ENCODE measurements at regions not wholly inside any gene's neighbourhood (a gene's known extent, or its start where the extent isn't known, plus 50 kb on each side); places are given as distances from the start of the nearest gene placed in this dataset.

DNA sequence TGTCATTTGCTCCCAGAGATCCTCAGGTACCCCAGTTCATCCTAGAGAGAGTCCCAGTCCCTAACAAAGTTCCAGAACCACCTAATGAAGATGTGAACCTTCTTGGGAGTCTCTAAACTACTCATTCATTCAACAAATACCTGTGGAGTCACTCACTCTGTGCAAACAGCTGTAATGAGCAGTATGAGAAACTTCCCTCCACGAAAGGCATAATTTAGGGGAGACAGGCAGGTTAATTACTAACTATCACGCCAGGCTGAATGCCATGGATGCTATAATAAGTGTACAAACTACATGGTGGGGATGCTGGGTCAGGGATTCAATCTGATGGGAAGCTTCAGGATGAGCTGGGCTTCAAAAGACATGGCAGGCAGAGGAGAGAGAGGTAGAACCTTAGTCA, 70.1 kb upstream of the AFDN start:
- Histone ChIP-seq H3K4me3 (ENCODE audit: low read depth, low read length) (no peak overlapping the region), H3K4me1 (ENCODE audit: control insufficient read depth, insufficient read depth, low read length) (no peaks in the 10 kb centered on the region), H3K27ac (ENCODE audit: extremely low read depth, low read depth, low read length) (no peak overlapping the region), H3K9me3 (ENCODE audit: control insufficient read depth, insufficient read depth, low read depth, low read length) (no peaks in the 10 kb centered on the region), H3K36me3 (ENCODE audit: control insufficient read depth in 2 of 2, insufficient read depth in 1 of 2, low read length in 2 of 2) (no peaks in the 10 kb centered on the region)
- no peak for TF ChIP-seq ZNF138 (tag by site-specific recombination; IDR thresholded peaks at IDR 0.05; ENCODE audit: borderline replicate concordance)
- peak; percentile 78 for TF ChIP-seq SCRT2 (tag by site-specific recombination; IDR thresholded peaks at IDR 0.05)
- TF ChIP-seq SP7 (tag by site-specific recombination; IDR thresholded peaks at IDR 0.05), result peak; percentile 78
- TF ChIP-seq ZNF335 (tag by site-specific recombination; conservative IDR thresholded peaks at IDR 0.05), result no peak
- POLR2A ChIA-PET, result no interaction called here
- CTCF ChIA-PET, result no interaction called here

DNA sequence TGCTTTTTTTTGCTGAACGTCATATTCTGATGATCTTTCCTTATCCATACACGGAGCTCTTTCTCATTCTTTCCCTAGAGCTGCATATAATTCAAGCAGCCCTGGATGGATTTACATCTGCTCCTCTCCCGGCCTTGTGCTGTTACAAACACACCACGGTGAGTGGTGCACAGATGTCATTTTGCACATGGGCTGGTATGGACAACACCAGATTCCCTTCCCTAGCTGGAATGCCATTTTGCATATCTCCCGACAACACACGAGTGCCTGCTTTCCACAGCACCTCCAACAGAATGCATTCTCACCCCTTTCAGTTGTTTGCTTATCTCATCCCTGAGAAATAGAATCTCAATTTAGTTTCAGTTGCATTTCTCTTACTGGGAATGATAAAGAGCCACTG, 69.5 kb upstream of the AFDN start:
- ChIA-PET CTCF (interaction anchor here (0.6 kb wide), 2 partner anchors 273 to 286 kb away, joined by 4 read pairs; no protein-coding TSS in a partner anchor), POLR2A (no interaction called here)
- H3K36me3 ChIP-seq (ENCODE audit: control insufficient read depth in 2 of 2, insufficient read depth in 1 of 2, low read length in 2 of 2), result no peaks in the 10 kb centered on the region
- no peaks in the 10 kb centered on the region for H3K4me1 ChIP-seq (ENCODE audit: control insufficient read depth, insufficient read depth, low read length)
- H3K9me3 ChIP-seq (ENCODE audit: control insufficient read depth, insufficient read depth, low read depth, low read length), result no peaks in the 10 kb centered on the region
- no peak overlapping the region for H3K4me3 ChIP-seq (ENCODE audit: low read depth, low read length)
- no peak for TF ChIP-seq ZNF549 (tag by site-specific recombination; IDR thresholded peaks at IDR 0.05)
- no peak for TF ChIP-seq ZNF114 (tag by site-specific recombination; IDR thresholded peaks at IDR 0.05)
- TF ChIP-seq EGR2 (tag by site-specific recombination; IDR thresholded peaks at IDR 0.05; ENCODE audit: low read depth), result no peak
- TF ChIP-seq ZNF341 (tag by site-specific recombination; IDR thresholded peaks at IDR 0.05; ENCODE audit: low read depth), result no peak
- TF ChIP-seq ZNF623 (tag by site-specific recombination; IDR thresholded peaks at IDR 0.05), result no peak
- TF ChIP-seq, protein P1, sequence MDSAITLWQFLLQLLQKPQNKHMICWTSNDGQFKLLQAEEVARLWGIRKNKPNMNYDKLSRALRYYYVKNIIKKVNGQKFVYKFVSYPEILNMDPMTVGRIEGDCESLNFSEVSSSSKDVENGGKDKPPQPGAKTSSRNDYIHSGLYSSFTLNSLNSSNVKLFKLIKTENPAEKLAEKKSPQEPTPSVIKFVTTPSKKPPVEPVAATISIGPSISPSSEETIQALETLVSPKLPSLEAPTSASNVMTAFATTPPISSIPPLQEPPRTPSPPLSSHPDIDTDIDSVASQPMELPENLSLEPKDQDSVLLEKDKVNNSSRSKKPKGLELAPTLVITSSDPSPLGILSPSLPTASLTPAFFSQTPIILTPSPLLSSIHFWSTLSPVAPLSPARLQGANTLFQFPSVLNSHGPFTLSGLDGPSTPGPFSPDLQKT (IDR thresholded peaks at IDR 0.05; ENCODE audit: borderline replicate concordance, low read depth, low read length), result no peak
- no peak for TF ChIP-seq ZNF140 (tag by site-specific recombination; IDR thresholded peaks at IDR 0.05)
- no peak for TF ChIP-seq BCL11B (tag by site-specific recombination; IDR thresholded peaks at IDR 0.05; ENCODE audit: low read depth)
- no peak for TF ChIP-seq ZNF529 (tag by site-specific recombination; IDR thresholded peaks at IDR 0.05; ENCODE audit: insufficient replicate concordance)
- TF ChIP-seq, protein P2, sequence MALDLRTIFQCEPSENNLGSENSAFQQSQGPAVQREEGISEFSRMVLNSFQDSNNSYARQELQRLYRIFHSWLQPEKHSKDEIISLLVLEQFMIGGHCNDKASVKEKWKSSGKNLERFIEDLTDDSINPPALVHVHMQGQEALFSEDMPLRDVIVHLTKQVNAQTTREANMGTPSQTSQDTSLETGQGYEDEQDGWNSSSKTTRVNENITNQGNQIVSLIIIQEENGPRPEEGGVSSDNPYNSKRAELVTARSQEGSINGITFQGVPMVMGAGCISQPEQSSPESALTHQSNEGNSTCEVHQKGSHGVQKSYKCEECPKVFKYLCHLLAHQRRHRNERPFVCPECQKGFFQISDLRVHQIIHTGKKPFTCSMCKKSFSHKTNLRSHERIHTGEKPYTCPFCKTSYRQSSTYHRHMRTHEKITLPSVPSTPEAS (tag by site-specific recombination; IDR thresholded peaks at IDR 0.05), result no peak
- TF ChIP-seq ZNF133 (tag by site-specific recombination; IDR thresholded peaks at IDR 0.05), result no peak
- TF ChIP-seq ZNF274 (IDR thresholded peaks at IDR 0.05; ENCODE audit: low read length), result no peak
- TF ChIP-seq ZNF274 (tag by site-specific recombination; IDR thresholded peaks at IDR 0.05; ENCODE audit: borderline replicate concordance), result no peak
- no peak for TF ChIP-seq ZNF121 (tag by site-specific recombination; IDR thresholded peaks at IDR 0.05)
- TF ChIP-seq ZNF311 (tag by site-specific recombination; IDR thresholded peaks at IDR 0.05; ENCODE audit: borderline replicate concordance), result no peak
- no peak for TF ChIP-seq GLIS1 (tag by site-specific recombination; IDR thresholded peaks at IDR 0.05)
- TF ChIP-seq, protein P3, sequence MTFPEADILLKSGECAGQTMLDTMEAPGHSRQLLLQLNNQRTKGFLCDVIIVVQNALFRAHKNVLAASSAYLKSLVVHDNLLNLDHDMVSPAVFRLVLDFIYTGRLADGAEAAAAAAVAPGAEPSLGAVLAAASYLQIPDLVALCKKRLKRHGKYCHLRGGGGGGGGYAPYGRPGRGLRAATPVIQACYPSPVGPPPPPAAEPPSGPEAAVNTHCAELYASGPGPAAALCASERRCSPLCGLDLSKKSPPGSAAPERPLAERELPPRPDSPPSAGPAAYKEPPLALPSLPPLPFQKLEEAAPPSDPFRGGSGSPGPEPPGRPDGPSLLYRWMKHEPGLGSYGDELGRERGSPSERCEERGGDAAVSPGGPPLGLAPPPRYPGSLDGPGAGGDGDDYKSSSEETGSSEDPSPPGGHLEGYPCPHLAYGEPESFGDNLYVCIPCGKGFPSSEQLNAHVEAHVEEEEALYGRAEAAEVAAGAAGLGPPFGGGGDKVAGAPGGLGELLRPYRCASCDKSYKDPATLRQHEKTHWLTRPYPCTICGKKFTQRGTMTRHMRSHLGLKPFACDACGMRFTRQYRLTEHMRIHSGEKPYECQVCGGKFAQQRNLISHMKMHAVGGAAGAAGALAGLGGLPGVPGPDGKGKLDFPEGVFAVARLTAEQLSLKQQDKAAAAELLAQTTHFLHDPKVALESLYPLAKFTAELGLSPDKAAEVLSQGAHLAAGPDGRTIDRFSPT (tag by site-specific recombination; IDR thresholded peaks at IDR 0.05), result no peak
- TF ChIP-seq, protein P4, sequence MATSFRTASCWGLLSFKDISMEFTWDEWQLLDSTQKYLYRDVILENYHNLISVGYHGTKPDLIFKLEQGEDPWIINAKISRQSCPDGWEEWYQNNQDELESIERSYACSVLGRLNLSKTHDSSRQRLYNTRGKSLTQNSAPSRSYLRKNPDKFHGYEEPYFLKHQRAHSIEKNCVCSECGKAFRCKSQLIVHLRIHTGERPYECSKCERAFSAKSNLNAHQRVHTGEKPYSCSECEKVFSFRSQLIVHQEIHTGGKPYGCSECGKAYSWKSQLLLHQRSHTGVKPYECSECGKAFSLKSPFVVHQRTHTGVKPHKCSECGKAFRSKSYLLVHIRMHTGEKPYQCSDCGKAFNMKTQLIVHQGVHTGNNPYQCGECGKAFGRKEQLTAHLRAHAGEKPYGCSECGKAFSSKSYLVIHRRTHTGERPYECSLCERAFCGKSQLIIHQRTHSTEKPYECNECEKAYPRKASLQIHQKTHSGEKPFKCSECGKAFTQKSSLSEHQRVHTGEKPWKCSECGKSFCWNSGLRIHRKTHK (tag by site-specific recombination; IDR thresholded peaks at IDR 0.05), result no peak
- TF ChIP-seq FEZF1 (tag by site-specific recombination; IDR thresholded peaks at IDR 0.05), result no peak
- H3K27ac ChIP-seq (ENCODE audit: extremely low read depth, low read depth, low read length), result no peak overlapping the region
